ENCODE measurements at regions not wholly inside any gene's neighbourhood (a gene's known extent, or its start where the extent isn't known, plus 50 kb on each side); places are given as distances from the start of the nearest gene placed in this dataset.
"Not testable (repeated sequence)": the region's sequence is repeated elsewhere in the genome, so short reads cannot be mapped to it uniquely, and the experiment has no call there.

DNA sequence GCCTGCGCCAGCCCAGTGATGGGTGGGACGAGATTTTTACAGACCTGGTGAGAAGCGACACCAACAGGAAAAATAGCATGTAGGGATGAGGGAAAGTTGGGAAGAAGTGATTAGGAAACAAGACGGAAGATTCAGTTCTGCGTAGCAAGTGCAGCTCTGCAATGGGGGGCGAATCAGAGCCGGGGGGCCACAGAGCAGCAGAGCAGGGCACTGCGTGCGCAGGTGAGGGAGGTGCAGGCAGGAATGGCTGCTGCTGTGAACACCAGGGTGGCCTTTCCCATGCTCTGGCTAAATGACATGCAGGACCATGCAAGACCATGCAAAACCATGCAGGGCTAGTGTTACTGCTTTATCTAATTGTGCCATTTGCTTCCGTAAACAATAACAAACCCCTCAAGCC lies 442.7 kb upstream of the FRG1 start:
- no peak for DNase-seq

GRCh38 chr4:189498457-189498856 lies 442.2 kb upstream of the FRG1 start:
- DNase-seq = no peak

- no peak for DNase-seq
These were observed 441.0 kb upstream of the FRG1 start for GRCh38 chr4:189499696-189500095.

GRCh38 chr4:189500970-189501369 lies 439.7 kb upstream of the FRG1 start:
- no peak for DNase-seq

DNA sequence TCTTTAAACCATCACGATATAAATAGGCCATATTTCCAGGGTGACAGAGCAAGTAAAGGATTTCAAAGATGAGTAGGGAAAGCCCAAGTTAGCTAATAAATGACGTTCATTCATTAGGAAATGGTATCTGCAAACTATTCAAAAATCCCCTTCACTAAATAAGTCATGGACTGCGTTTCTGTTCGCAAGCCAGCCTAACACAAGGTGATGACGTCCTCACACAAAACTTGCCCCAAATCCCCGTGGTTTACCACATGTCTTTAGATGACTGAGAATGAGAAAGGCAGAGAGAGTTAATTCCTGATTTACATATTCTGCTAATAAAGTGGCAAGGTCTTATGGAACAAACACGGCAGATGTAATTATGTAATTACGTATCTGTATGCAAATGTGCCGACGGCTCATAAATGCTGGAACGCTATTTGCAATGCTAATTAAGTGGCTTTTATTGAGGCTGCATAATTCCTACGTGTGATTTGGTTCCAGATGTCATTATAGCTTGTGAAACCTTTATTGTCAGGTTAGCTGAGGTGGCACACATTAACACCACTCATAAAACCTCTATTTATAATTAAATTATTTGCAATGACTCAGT lies 437.7 kb upstream of the FRG1 start:
- DNase-seq = no peak

- DNase-seq = no peak
These were observed 436.5 kb upstream of the FRG1 start for GRCh38 chr4:189504220-189504619.

- no peak for DNase-seq
These were observed 435.3 kb upstream of the FRG1 start for GRCh38 chr4:189505380-189505779.

- DNase-seq = no peak
These were observed 434.6 kb upstream of the FRG1 start for GRCh38 chr4:189506080-189506479.

DNA sequence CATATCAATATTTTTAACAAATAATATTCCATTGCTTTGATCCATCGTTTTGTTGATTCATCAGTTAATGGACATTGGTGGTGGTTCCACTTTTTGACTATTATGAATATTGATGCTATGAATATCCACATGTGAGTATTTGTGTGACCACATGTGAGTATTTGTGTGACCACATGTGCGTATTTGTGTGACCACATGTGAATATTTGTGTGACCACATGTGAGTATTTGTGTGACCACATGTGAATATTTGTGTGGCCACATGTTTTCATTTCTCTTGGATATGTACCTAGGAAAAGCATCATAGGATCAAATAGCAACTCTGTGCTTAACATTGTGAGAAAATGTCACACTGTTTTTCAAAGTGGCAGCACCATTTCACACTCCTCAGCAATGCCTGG lies 433.6 kb upstream of the FRG1 start:
- no peak for DNase-seq

DNA sequence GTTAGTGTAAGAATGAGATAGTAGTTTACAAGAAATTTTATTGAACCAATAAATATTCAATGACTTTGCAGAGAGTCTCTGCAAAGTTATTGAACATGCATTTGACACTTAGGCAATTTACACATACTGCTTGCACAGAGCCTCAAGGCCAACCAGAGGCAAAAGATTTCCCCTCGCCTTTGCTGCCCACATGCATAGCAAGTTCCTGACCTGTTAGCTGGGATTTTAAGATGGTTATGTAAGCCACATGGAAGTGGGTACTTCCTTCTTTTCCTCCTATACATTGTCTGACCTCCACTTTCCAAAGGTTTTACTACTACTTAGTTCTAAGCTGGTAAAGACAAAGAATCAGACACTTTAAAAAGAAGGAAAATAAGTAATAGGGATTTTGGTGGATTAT lies 430.1 kb upstream of the FRG1 start:
- DNase-seq = no peak

DNA sequence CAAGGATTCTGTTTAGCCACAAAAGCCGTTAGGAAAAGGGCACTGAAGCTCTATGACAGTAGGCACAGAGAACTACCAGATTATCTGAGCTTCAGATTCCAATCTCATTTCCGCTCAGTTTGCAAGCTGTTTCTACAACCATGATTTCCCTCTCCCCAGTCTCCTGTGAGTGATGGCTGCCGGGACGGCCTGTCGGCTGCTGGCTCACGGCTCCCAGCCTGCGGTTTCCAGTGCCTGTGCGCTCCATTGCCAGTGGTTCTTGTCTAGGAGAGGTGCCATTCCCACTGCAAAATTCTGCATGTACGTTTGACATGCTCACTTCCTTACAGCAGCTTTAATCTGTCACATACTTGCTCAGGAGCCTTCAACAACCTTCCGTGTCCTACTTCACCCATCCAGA lies 429.1 kb upstream of the FRG1 start:
- DNase-seq = no peak

GRCh38 chr4:189513421-189513820 lies 427.3 kb upstream of the FRG1 start:
- no peak for DNase-seq

- DNase-seq = no peak
These were observed 426.5 kb upstream of the FRG1 start for GRCh38 chr4:189514209-189514608.

- DNase-seq = no peak
These were observed 423.8 kb upstream of the FRG1 start for GRCh38 chr4:189516902-189517301.

- DNase-seq = no peak
These were observed 421.5 kb upstream of the FRG1 start for GRCh38 chr4:189519186-189519585.

DNA sequence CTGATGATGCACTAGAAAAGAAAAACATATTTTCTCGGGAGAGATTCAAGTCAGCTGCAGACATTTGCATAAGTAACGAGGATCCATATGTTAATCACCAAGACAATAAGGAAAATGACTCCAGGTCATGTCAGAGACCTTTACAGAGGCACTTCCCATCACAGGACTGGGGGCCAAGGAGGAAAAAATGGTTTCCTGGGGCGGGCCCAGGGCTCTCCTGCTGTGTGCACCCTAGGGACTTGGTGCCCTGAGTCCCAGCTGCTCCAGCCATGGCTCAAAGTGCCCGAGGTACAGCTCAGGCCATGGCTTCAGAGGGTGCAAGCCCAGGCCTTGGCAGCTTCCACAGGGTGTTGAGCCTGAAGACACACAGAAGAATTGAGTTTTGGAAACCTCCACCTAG lies 415.4 kb upstream of the FRG1 start:
- no peak for DNase-seq

DNA sequence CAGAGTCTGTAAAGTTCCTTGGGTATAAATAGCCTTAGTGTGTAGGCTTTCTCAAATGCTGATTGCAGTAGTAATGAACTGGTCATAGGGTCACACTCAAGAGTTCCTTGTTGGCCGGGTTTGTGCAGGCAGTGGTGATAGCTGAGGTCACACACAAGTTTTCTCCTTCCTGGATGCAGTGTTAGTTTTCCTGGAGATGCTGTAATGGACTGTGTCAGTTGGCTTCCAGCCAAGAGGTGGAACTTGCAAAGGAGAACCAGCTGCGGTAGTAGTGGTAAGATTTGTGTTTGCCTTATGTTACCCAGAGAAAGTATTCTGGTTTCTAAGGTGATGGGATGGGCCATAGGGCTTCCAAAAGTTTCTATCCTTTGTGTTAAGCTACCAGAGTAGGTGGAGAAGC lies 409.8 kb upstream of the FRG1 start:
- DNase-seq = no peak

DNA sequence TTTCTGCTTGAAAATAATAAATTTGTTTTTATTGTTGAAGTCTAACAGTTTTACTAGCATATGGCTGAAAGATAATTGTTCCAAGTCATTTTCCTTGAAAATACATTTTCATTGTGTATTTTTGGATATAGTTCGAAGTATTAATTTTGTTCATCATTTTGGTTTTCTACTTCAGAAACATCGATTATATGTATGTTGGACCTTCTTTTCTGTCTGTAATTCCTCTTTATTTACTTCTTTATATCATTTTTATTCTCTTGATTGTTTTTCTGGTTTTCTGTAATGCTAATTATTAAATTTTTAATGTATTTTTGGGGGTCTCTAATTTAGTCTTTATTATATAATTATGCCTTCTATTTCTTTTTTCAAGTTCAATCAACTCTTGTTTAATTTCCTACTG lies 407.1 kb upstream of the FRG1 start:
- no peak for DNase-seq

- DNase-seq = no peak
These were observed 393.1 kb upstream of the FRG1 start for GRCh38 chr4:189547559-189547958.

DNA sequence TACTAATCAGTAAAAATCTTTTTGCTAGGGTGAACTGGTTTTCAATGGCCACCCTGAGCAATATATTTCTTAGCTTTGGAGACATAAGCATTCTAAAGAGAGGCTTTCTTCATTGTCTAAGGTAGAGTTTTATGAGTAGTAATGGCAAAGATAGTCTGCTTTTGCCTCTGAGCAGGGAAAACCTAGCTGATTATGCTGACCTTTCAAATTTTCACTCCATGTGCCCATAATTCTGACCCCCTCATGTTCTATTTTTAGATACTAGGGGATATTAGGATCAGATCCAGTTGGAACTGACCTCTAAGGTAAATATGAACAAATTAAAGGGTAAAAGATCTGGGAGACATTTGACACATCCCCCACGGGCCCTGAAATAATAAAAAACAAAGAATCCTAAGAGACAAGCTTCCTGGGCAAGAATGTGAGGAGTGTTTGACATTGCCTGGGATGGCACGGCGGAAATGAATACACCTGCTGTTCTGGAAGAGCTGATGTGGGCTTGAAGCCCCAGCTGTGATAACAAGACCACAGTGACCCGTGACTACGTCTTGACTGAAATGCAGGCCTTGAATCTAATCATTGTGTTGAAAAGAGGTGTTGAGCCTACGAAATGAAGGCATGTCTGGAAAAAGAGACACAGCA lies 392.1 kb upstream of the FRG1 start:
- DNase-seq = no peak

DNA sequence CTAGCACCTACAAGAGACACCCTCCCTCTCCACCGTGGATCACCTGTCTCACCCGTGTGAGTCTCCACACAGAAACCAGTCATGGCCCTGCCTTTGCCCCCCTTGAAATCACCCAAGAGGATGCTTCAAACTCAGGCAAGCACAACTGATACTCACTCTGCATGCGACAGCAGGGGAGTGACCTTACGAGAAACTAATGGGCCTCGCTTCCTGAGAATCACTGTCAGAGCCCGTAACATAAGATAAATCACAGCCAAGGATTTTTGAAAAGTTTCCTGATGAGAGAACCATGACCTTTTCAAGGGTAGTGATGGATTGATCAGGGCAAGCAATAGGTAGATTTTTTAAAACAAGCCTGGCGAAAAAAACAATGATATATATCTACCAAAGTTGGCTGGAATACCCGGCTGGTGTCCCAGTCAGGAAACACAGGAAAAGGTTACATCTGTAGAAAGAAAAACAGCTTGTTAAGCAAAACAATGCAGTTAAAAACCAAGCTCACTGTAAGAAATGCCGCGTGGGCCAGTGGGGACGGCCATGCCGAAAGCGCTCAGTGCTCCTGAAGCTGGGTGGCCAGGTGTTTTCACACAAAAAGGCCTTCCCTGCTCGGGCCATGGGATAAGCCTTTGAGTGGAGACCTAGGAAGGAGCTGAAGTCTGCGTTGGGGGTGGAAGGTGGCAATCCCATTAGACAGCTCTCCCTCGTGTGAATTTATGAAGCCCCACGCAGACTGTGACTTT lies 388.6 kb upstream of the FRG1 start:
- not testable (repeated sequence) for DNase-seq

- DNase-seq = not testable (repeated sequence)
These were observed 380.1 kb upstream of the FRG1 start for GRCh38 chr4:189560605-189561004.

DNA sequence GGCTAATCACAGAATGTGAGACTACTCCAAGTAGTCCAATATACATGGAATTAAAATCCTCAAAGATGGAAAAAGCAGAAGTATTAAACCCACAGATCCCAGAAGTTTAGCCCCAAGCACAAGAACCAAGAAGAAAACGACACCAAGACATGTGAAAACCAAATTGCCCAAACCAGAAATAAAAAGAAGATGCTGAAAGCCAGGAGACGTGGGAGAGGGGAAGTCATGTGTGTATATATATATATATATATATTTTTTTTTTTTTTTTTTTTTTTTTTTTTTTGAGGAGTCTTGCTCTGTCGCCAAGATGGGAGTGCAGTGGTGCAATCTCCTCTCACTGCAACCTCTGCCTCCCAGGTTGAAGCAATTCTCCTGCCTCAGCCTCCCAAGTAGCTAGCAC lies 376.9 kb upstream of the FRG1 start:
- not testable (repeated sequence) for DNase-seq

- DNase-seq = not testable (repeated sequence)
These were observed 374.4 kb upstream of the FRG1 start for GRCh38 chr4:189566271-189566670.
